H9 (cell line): ENCODE measurements at regions not wholly inside any gene's neighbourhood (a gene's known extent, or its start where the extent isn't known, plus 50 kb on each side); places are given as distances from the start of the nearest gene placed in this dataset.

Experiments used
- DNase-seq: peaks from one replicate; pipeline ENCODE4 v3.0.0-alpha.2; 2017
- H2AFZ ChIP-seq: one replicate; pipeline ENCODE4 v1.6.1; 2013; ENCODE audit warnings: mild to moderate bottlenecking, low read length, control low read depth, moderate library complexity
- H2AK5ac ChIP-seq: 2 replicates; pipeline ENCODE4 v1.6.1; 2013; ENCODE audit warnings: low read length, control low read depth, mixed read lengths; ENCODE audit not compliant: insufficient read length
- H2BK120ac ChIP-seq: one replicate; pipeline ENCODE4 v1.6.1; 2013; ENCODE audit warnings: low read depth, mild to moderate bottlenecking, low read length, control low read depth, inconsistent platforms; ENCODE audit not compliant: poor library complexity, severe bottlenecking
- H2BK12ac ChIP-seq: 2 replicates; pipeline ENCODE4 v1.6.1; 2013; ENCODE audit warnings: low read length, control low read depth, mixed read lengths, low read depth; ENCODE audit not compliant: insufficient read length
- H2BK15ac ChIP-seq: 2 replicates; pipeline ENCODE4 v1.6.1; 2013; ENCODE audit warnings: low read depth, low read length, control low read depth
- H2BK20ac ChIP-seq: one replicate; pipeline ENCODE4 v1.6.1; 2013; ENCODE audit warnings: low read depth, mild to moderate bottlenecking, low read length, control low read depth, inconsistent platforms; ENCODE audit not compliant: poor library complexity, severe bottlenecking
- H2BK5ac ChIP-seq: 2 replicates; pipeline ENCODE4 v1.6.1; 2013; ENCODE audit warnings: low read length, control low read depth, mixed read lengths; ENCODE audit not compliant: insufficient read length
- H3K14ac ChIP-seq: 2 replicates; pipeline ENCODE4 v1.6.1; 2013; ENCODE audit warnings: low read length, control low read depth; ENCODE audit not compliant: insufficient read depth
- H3K18ac ChIP-seq: 2 replicates; pipeline ENCODE4 v1.6.1; 2013; ENCODE audit warnings: low read depth, mild to moderate bottlenecking, mixed read lengths, low read length, control low read depth; ENCODE audit not compliant: insufficient read length
- H3K23ac ChIP-seq: 2 replicates; pipeline ENCODE4 v1.6.1; 2013; ENCODE audit warnings: low read length, control low read depth, mixed read lengths, low read depth; ENCODE audit not compliant: insufficient read length
- H3K23me2 ChIP-seq: 2 replicates; pipeline ENCODE4 v1.6.1; 2013; ENCODE audit warnings: low read depth, mild to moderate bottlenecking, mixed read lengths, low read length, control low read depth; ENCODE audit not compliant: insufficient read length, poor library complexity, severe bottlenecking
- H3K27ac ChIP-seq: 2 replicates; pipeline ENCODE4 v1.5.1; 2013; ENCODE audit warnings: low read length, control low read depth, mixed read lengths, low read depth; ENCODE audit not compliant: insufficient read length
- H3K27me3 ChIP-seq: 2 replicates; pipeline ENCODE4 v1.6.1; 2013; ENCODE audit warnings: low read length, control low read depth, inconsistent platforms; ENCODE audit not compliant: insufficient read depth
- H3K4ac ChIP-seq: 2 replicates; pipeline ENCODE4 v1.6.1; 2013; ENCODE audit warnings: low read depth, mild to moderate bottlenecking, control low read depth, inconsistent platforms, low read length, moderate library complexity
- H3K4me1 ChIP-seq: 2 replicates; pipeline ENCODE4 v1.6.1; 2013; ENCODE audit warnings: low read length, control low read depth, inconsistent platforms; ENCODE audit not compliant: insufficient read depth
- H3K4me2 ChIP-seq: 2 replicates; pipeline ENCODE4 v1.6.1; 2013; ENCODE audit warnings: low read length, control low read depth, mixed read lengths; ENCODE audit not compliant: insufficient read length, insufficient read depth
- H3K56ac ChIP-seq: 2 replicates; pipeline ENCODE4 v1.6.1; 2013; ENCODE audit warnings: low read depth, mild to moderate bottlenecking, mixed read lengths, low read length, control low read depth; ENCODE audit not compliant: insufficient read length
- H3K79me1 ChIP-seq: 2 replicates; pipeline ENCODE4 v1.6.1; 2013; ENCODE audit warnings: low read depth, mild to moderate bottlenecking, moderate library complexity, low read length, control low read depth, inconsistent platforms; ENCODE audit not compliant: insufficient read depth, poor library complexity, severe bottlenecking
- H3K79me2 ChIP-seq: 2 replicates; pipeline ENCODE4 v1.6.1; 2013; ENCODE audit warnings: low read length, control low read depth, inconsistent platforms; ENCODE audit not compliant: insufficient read depth
- H3K9ac ChIP-seq: 2 replicates; pipeline ENCODE4 v1.6.1; 2013; ENCODE audit warnings: low read length, control low read depth, mixed read lengths; ENCODE audit not compliant: insufficient read length; ENCODE audit errors: extremely low read depth
- H3K9me3 ChIP-seq: one replicate; pipeline ENCODE4 v1.6.1; 2013; ENCODE audit warnings: low read depth, low read length, inconsistent platforms; ENCODE audit not compliant: control insufficient read depth
- H3T11ph ChIP-seq: one replicate; pipeline ENCODE4 v1.6.1; 2013; ENCODE audit warnings: mild to moderate bottlenecking, low read length, control low read depth, inconsistent platforms
- H4K20me1 ChIP-seq: one replicate; pipeline ENCODE4 v1.6.1; 2013; ENCODE audit not compliant: control insufficient read depth, insufficient read length, insufficient read depth
- H4K5ac ChIP-seq: 2 replicates; pipeline ENCODE4 v1.6.1; 2013; ENCODE audit warnings: low read depth, mild to moderate bottlenecking, mixed read lengths, low read length, control low read depth; ENCODE audit not compliant: insufficient read length
- H4K8ac ChIP-seq: replicated peaks from 2 replicates; pipeline ENCODE4 v1.6.1; 2013; ENCODE audit warnings: low read length, control low read depth, mixed read lengths, low read depth; ENCODE audit not compliant: insufficient read length
- H4K91ac ChIP-seq: 2 replicates; pipeline ENCODE4 v1.6.1; 2013; ENCODE audit warnings: low read depth, mild to moderate bottlenecking, moderate library complexity, mixed read lengths, low read length, control low read depth; ENCODE audit not compliant: insufficient read length
- H3K27ac Mint-ChIP-seq, 3 experiments: 2 replicates in 2 of 3; 3 replicates in 1 of 3; pipeline ENCODE4 v1.8.0; 2020 to 2021; ENCODE audit warnings: mixed read lengths in 3 of 3, mild to moderate bottlenecking in 1 of 3, moderate library complexity in 1 of 3
- H3K27me3 Mint-ChIP-seq: 2 replicates; pipeline ENCODE4 v1.8.0; 2021; ENCODE audit warnings: low read depth, mild to moderate bottlenecking, moderate library complexity, mixed read lengths
- H3K36me3 Mint-ChIP-seq, 3 experiments: 2 replicates in 2 of 3; 3 replicates in 1 of 3; pipeline ENCODE4 v1.8.0; 2020 to 2021; ENCODE audit warnings: low read depth in 3 of 3, mixed read lengths in 3 of 3; ENCODE audit not compliant: insufficient read depth in 1 of 3
- H3K4me1 Mint-ChIP-seq, 2 experiments: 2 replicates each; pipeline ENCODE4 v1.8.0; 2020; ENCODE audit warnings: mixed read lengths in 2 of 2
- H3K4me3 Mint-ChIP-seq, 2 experiments: 2 replicates in 1 of 2; 3 replicates in 1 of 2; pipeline ENCODE4 v1.8.0; 2020 to 2021; ENCODE audit warnings: mild to moderate bottlenecking in 2 of 2, mixed read lengths in 2 of 2, moderate library complexity in 1 of 2
- H3K9me3 Mint-ChIP-seq, 2 experiments: 2 replicates in 1 of 2; 3 replicates in 1 of 2; pipeline ENCODE4 v1.8.0; 2020; ENCODE audit warnings: mild to moderate bottlenecking in 2 of 2, mixed read lengths in 2 of 2, moderate library complexity in 1 of 2
- WGBS: extraction: QIAGEN DNeasy Blood & Tissue Kit; methylation state at CpG from one replicate; pipeline ENCODE4 v1.1.7; 2013; ENCODE audit warnings: missing lambda C conversion rate, low lambda C conversion rate, mixed read lengths; ENCODE audit not compliant: insufficient read length; ENCODE audit errors: extremely low coverage; 5-methylcytosine and 5-hydroxymethylcytosine counted together
- TF ChIP-seq, protein P1 (sequence below): fragments of 200-600 bp; sonication (generic); conservative IDR thresholded peaks from 3 replicates; pipeline ENCODE4 v1.8.0; 2021; ENCODE audit warnings: antibody characterized with exemption, mild to moderate bottlenecking

DNA sequence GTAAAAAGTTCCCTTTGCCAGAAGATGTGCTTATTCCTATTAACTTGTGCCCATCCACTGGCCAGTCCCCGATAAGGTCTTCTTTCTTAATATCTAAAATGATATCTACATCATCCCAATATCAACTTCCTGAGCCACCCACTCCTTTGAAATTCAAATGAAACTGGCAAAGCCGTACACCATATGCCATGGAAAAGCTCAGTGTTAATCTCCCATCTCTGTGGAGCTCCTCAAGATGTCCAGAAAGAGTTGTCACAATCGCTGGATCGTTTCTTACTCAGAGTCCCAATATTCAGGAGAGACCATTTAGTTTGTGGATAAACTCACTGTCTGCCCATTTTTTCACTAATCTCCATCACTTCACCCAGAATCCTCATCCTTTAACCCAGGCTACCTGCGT lies 420.7 kb downstream of the NPIPA8 start:
- no peaks in the 10 kb centered on the region for H3K27me3 Mint-ChIP-seq
- Histone ChIP-seq H3K79me2 (no peaks in the 10 kb centered on the region), H4K8ac (no peak overlapping the region), H2BK20ac (no peak overlapping the region), H3K18ac (no peak overlapping the region), H2BK120ac (no peak overlapping the region), H3K23me2 (no peaks in the 10 kb centered on the region), H4K91ac (no peak overlapping the region), H3K4ac (no peak overlapping the region), H3K56ac (no peak overlapping the region), H4K20me1 (no peaks in the 10 kb centered on the region), H2BK15ac (no peak overlapping the region), H2AK5ac (no peak overlapping the region), H3K14ac (no peak overlapping the region), H2BK12ac (no peak overlapping the region), H3K27me3 (no peaks in the 10 kb centered on the region), H3K27ac (no peak overlapping the region), H3K79me1 (no peaks in the 10 kb centered on the region), H2BK5ac (no peak overlapping the region), H3K4me2 (no peak overlapping the region), H3K9ac (no peak overlapping the region), H4K5ac (no peak overlapping the region), H3K4me1 (no peaks in the 10 kb centered on the region), H3K23ac (no peak overlapping the region), H3T11ph (no peak overlapping the region), H2AFZ (no peak overlapping the region), H3K9me3 (no peaks in the 10 kb centered on the region)
- H3K9me3 Mint-ChIP-seq: peaks cover 37 to 47% of the 10 kb centered on the region in 2 experiments
- TF ChIP-seq, protein P1, sequence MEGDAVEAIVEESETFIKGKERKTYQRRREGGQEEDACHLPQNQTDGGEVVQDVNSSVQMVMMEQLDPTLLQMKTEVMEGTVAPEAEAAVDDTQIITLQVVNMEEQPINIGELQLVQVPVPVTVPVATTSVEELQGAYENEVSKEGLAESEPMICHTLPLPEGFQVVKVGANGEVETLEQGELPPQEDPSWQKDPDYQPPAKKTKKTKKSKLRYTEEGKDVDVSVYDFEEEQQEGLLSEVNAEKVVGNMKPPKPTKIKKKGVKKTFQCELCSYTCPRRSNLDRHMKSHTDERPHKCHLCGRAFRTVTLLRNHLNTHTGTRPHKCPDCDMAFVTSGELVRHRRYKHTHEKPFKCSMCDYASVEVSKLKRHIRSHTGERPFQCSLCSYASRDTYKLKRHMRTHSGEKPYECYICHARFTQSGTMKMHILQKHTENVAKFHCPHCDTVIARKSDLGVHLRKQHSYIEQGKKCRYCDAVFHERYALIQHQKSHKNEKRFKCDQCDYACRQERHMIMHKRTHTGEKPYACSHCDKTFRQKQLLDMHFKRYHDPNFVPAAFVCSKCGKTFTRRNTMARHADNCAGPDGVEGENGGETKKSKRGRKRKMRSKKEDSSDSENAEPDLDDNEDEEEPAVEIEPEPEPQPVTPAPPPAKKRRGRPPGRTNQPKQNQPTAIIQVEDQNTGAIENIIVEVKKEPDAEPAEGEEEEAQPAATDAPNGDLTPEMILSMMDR: no peak
- WGBS: no CpG with 5 or more reads among the region's 5 CpGs
- no peak overlapping the region for H3K4me3 Mint-ChIP-seq
- DNase-seq: no peak
- no peaks in the 10 kb centered on the region for H3K4me1 Mint-ChIP-seq
- no peak overlapping the region for H3K27ac Mint-ChIP-seq
- H3K36me3 Mint-ChIP-seq: peaks cover 2 to 32% (median 15%) of the 10 kb centered on the region in 3 experiments; a peak in 6 of 7 replicates
